CD1c-positive myeloid dendritic cell (primary cell): ENCODE measurements at regions not wholly inside any gene's neighbourhood (a gene's known extent, or its start where the extent isn't known, plus 50 kb on each side); places are given as distances from the start of the nearest gene placed in this dataset.

Experiments
- DNase-seq: peaks from one replicate; pipeline ENCODE4 v3.0.0-alpha.2; 2016; ENCODE audit errors: extremely low spot score

GRCh38 chr6:18527836-18528743 lies 140.9 kb downstream of the RNF144B start:
- DNase-seq = peak; percentile 17

DNA sequence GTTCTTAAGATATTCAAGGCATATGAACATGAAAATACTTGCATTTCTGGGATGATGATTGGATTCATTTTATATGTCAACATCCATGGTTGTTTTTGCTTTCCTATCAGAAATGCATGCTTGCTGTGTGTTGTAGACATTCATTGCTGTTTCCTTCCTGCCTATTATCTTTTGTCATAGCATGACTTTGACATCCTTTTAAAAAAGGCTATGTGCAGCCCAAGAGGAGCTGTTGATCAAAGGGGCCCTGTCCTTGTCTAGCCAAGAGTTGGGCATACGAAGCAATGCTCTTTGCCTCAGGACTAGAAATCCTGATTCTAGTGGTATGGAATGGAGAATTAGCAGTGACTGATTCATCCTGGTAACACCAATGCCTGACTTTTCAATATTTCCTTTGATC lies 143.1 kb downstream of the RNF144B start:
- DNase-seq = no peak

- no peak for DNase-seq
These were observed 145.0 kb downstream of the RNF144B start for GRCh38 chr6:18532139-18532538.

DNA sequence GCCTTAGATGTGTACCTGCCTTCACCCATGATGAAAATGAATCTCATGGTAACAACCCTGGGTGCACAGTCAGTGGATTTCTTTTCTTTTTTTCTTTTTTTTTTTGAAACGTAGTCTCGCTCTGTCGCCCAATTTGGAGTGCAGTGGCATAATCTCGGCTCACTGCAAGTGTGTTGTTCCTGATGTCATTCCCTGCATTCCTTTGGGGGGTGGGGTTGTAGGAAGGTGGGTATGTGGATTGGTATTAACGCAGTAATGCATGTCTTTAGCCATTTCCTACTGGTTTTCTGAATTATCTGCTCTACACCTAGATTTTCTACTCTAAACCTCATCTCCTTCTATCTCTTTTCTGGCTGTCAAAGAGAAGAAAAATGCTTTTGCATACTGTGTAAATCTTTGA lies 146.6 kb downstream of the RNF144B start:
- no peak for DNase-seq

GRCh38 chr6:18536591-18537055 lies 149.5 kb downstream of the RNF144B start:
- DNase-seq = no peak

DNA sequence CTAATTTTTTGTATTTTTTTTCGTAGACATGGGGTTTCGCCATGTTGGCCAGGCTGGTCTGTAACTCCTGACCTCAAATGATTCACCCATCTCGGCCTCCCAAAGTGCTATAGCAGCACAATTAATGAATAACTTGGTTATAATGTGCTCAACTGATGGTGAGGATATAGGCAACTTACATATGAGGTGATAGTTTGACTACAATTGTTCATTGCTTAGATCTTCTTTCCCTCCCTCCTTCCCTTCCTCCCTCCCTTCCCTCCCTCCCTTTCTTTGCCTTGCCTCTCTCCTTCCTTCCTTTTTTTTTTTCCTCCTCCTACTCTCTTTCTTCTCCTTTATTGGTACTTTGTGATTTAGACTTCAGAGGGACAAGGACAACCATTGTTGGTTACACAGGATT lies 151.2 kb downstream of the RNF144B start:
- no peak for DNase-seq

DNA sequence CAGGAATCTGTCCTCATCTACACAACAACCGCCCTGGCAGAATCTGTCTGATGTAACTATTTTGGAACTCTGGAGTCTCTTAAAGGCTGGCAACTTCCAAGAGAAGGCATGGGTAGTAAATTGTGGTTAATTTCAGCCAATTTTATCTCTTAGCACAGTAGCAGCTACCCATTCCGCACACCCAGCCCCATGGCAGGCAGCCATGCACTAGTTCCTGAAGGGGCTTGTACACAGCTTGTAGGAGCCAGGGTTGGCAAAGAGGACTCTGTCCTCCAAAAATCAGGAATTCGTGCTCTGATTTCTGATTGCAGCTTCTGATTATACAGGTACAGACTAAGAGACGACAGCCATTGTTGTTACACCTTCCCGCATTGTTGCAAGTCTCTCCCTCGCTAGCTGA lies 155.9 kb downstream of the RNF144B start:
- no peak for DNase-seq

GRCh38 chr6:18545142-18545541 lies 158.0 kb downstream of the RNF144B start:
- DNase-seq = peak; percentile 4

DNA sequence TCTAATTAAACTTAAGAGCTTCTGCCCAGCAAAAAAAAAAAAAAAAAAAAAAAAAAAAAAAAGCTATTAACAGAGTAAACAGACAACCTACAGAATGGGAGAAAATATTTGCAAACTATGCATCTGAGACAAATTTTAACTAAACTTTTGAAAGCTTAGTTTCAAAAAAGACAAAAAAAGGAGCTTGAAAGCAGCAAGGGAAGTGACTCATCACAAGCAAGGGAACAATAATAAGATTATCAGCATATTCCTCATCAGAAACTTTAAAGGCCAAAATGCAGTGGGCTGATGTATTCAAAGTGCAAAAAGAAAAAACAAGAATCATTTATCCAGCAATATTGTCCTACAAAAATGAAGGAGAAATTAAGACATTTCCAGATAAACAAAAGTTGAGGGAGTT lies 158.6 kb downstream of the RNF144B start:
- DNase-seq = no peak

GRCh38 chr6:18550119-18550518 lies 163.0 kb downstream of the RNF144B start:
- no peak for DNase-seq

DNA sequence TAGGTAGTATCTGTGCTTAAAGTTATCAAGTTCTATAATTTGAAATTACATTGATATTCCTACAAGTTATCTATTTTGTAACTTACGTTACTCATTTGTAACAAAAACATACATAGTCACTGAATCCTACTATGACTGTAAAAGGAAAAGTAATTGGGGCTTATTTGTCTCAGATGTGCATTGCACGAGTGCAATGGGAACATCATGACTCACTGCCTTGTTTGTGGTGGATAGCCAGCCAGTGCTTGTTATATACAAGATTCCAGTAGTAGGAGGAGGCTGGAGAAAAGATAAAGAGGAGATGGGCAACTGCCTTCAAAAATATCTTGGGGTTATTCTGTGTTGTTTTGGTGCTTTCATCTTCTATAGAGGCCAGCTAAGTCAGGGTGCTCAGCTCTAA lies 164.1 kb downstream of the RNF144B start:
- no peak for DNase-seq

DNA sequence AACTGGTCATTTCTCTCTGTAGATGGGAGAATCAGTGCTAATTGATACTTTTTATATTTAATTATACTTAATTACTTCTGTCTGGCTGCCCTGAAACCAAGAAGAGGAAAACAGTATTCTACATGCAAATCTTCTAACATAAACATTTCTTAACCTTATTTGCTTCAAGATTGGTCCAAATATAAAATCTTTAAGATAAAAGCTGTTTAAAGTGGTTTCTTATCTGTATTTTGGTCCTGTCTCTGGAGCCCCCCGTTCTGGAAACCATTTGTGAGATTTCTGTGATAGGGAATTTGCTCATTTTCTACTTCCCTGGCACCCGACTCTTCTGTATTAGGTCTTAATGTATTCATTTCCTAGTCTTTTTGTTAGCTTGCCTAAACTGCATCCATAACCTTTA lies 168.6 kb downstream of the RNF144B start:
- no peak for DNase-seq

- peak; percentile 4 for DNase-seq
These were observed 174.0 kb downstream of the RNF144B start for GRCh38 chr6:18561037-18561750.

GRCh38 chr6:18562726-18563125 lies 175.6 kb downstream of the RNF144B start:
- no peak for DNase-seq

- DNase-seq = no peak
These were observed 177.6 kb downstream of the RNF144B start for GRCh38 chr6:18564775-18565174.

- DNase-seq = no peak
These were observed 178.1 kb downstream of the RNF144B start for GRCh38 chr6:18565231-18565630.

- DNase-seq = no peak
These were observed 180.2 kb downstream of the RNF144B start for GRCh38 chr6:18567380-18567779.

- DNase-seq = no peak
These were observed 190.3 kb downstream of the RNF144B start for GRCh38 chr6:18577491-18577890.

GRCh38 chr6:18579166-18579565 lies 192.0 kb downstream of the RNF144B start:
- no peak for DNase-seq

- no peak for DNase-seq
These were observed 192.7 kb downstream of the RNF144B start for GRCh38 chr6:18579869-18580268.

- DNase-seq = no peak
These were observed 197.2 kb downstream of the RNF144B start for GRCh38 chr6:18584372-18584771.

- DNase-seq = peak; percentile 51
These were observed 198.0 kb downstream of the RNF144B start for GRCh38 chr6:18585032-18585573.

DNA sequence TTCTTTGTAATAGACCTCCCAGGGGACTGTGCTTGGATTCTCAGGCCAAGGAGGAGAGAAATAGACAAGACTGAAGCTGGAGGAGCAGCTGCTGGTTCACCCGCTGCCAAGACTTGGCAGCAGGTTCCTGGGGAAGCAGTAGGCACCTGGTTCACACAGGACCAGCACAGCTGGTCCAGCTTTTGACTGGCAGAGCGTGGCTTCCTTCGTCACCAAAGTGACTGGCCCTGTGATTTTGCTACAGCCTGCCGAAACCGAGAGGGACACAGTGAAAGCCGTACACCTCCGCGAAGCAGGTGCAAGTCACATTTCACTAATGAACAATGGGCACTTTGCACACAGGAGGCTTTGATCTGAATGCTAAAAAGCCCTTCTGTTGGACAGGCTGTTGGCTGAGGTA lies 199.0 kb downstream of the RNF144B start:
- DNase-seq = no peak
